T-cell (primary cell): ENCODE measurements at regions not wholly inside any gene's neighbourhood (a gene's known extent, or its start where the extent isn't known, plus 50 kb on each side); places are given as distances from the start of the nearest gene placed in this dataset.

Experiments
- ATAC-seq, 4 experiments: fragments of 200-7000 bp in 3 of 4; fragments of 150-1000 bp in 1 of 4; cut with Tn5 transposase; replicated peaks in 1 of 4; 1 replicate in 3 of 4; 2 replicates in 1 of 4; pipeline ENCODE4 v1.10.0; 2021; ENCODE audit warnings: moderate library complexity in 3 of 4, mild to moderate bottlenecking in 2 of 4, moderate number of reproducible peaks in 1 of 4
- CTCF ChIA-PET, 2 donors: fragments of 300-600 bp; sonication (Branson Sonifier 250); formaldehyde crosslinking; loops; one replicate each; lab custom pipeline; 2022; ENCODE audit warnings: antibody characterized with exemption in 2 of 2; lab: Charles Lee
- POLR2A ChIA-PET, 2 donors: fragments of 300-600 bp; sonication (Branson Sonifier 250); formaldehyde crosslinking; loops; one replicate each; lab custom pipeline; 2022; ENCODE audit warnings: antibody characterized with exemption in 2 of 2; lab: Charles Lee
- DNase-seq, 35 experiments: peaks; one replicate each; pipeline versions ENCODE4 v3.0.0 to v3.0.0-alpha.2; 2013 to 2023
- H3K27ac ChIP-seq: one replicate; pipeline ENCODE4 v1.5.1; 2013; ENCODE audit warnings: low read length
- H3K27me3 ChIP-seq, 2 experiments: replicated peaks in 1 of 2; 1 replicate in 1 of 2; 2 replicates in 1 of 2; pipeline versions ENCODE4 v1.6.1 to v1.7.0; 2013; ENCODE audit warnings: low read length in 1 of 2, mixed read lengths in 1 of 2; ENCODE audit not compliant: control insufficient read depth in 2 of 2, insufficient read depth in 2 of 2; ENCODE audit errors: extremely low read depth in 1 of 2
- H3K36me3 ChIP-seq, 2 donors: 1 replicate in 1 of 2; 2 replicates in 1 of 2; pipeline versions ENCODE4 v1.6.1 to v1.7.0; 2013; ENCODE audit warnings: low read length in 1 of 2; ENCODE audit not compliant: control insufficient read depth in 2 of 2, insufficient read depth in 1 of 2; ENCODE audit errors: extremely low read depth in 1 of 2
- H3K4me1 ChIP-seq, 2 experiments: 1 replicate in 1 of 2; 2 replicates in 1 of 2; pipeline versions ENCODE4 v1.6.1 to v1.7.0; 2013; ENCODE audit warnings: low read length in 2 of 2, mixed read lengths in 1 of 2; ENCODE audit not compliant: insufficient read depth in 2 of 2, control insufficient read depth in 1 of 2; ENCODE audit errors: extremely low read depth in 1 of 2
- H3K4me3 ChIP-seq, 2 donors: 1 replicate in 1 of 2; 2 replicates in 1 of 2; pipeline versions ENCODE4 v1.5.1 to v1.7.0; 2013; ENCODE audit warnings: mild to moderate bottlenecking in 2 of 2, low read length in 1 of 2, moderate library complexity in 1 of 2; ENCODE audit not compliant: control insufficient read depth in 1 of 2; ENCODE audit errors: extremely low read depth in 1 of 2
- H3K9me3 ChIP-seq: 2 replicates; pipeline ENCODE4 v1.7.0; 2013
- H3K27ac Mint-ChIP-seq, 2 donors: one replicate each; pipeline ENCODE4 v1.8.0; 2020 to 2021; ENCODE audit warnings: mild to moderate bottlenecking in 2 of 2, mixed read lengths in 2 of 2
- H3K27me3 Mint-ChIP-seq, 2 donors: one replicate each; pipeline ENCODE4 v1.8.0; 2021 to 2022; ENCODE audit warnings: mixed read lengths in 2 of 2
- H3K36me3 Mint-ChIP-seq: one replicate; pipeline ENCODE4 v1.8.0; 2021; ENCODE audit warnings: mixed read lengths
- H3K4me1 Mint-ChIP-seq, 3 donors: one replicate each; pipeline ENCODE4 v1.8.0; 2020 to 2022; ENCODE audit warnings: mixed read lengths in 3 of 3, mild to moderate bottlenecking in 1 of 3
- H3K4me3 Mint-ChIP-seq, 3 donors: one replicate each; pipeline ENCODE4 v1.8.0; 2020 to 2022; ENCODE audit warnings: mild to moderate bottlenecking in 3 of 3, mixed read lengths in 3 of 3, moderate library complexity in 3 of 3
- H3K9me3 Mint-ChIP-seq, 3 donors: one replicate each; pipeline ENCODE4 v1.8.0; 2020 to 2022; ENCODE audit warnings: mixed read lengths in 3 of 3
- WGBS: methylation state at CpG from one replicate; pipeline ENCODE4 v1.1.5; 2013; ENCODE audit warnings: missing lambda C conversion rate; ENCODE audit not compliant: insufficient coverage; 5-methylcytosine and 5-hydroxymethylcytosine counted together

DNA sequence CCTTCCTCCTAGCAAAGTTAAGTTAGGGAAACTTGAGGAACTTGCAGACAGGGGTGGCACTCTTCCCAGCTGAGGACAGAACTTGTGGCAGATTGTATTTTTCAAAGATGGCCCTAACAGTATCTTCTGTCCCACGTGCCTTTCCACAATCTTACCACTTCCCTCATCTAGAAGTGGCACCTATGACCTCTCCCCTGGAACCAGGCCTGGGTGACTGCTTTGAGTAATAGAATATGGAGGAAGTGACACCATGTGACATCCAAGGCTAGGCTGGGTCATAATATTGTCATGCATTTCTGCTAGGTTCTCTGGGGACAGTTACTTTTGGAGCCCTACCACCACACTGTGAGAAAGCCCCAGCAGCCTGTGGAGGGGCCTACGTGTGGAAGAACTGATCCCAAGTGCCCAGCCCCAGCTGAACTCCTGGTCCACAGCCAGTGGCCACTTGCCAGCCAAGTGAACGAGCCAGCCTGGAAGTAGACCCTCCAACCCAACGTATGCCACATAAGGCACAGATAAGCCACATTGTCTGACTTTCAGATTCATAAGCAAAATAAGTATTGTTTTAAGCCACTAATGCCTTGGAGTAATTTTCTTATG, 193.7 kb downstream of the PTPN20 start:
- peaks cover 0 to 5% of the 10 kb centered on the region in 2 experiments for H3K27me3 ChIP-seq
- ATAC-seq, result no peak
- whole genome bisulfite sequencing, result 100% methylated on average over 1 of the region's 4 CpGs
- no peak for DNase-seq
- Mint-ChIP-seq H3K27ac (no peak overlapping the region), H3K27me3 (no peaks in the 10 kb centered on the region), H3K4me3 (no peak overlapping the region), H3K9me3 (no peaks in the 10 kb centered on the region), H3K4me1 (peaks cover 0 to 7% (median 2%) of the 10 kb centered on the region in 3 donors), H3K36me3 (no peaks in the 10 kb centered on the region)
- no peaks in the 10 kb centered on the region for H3K9me3 ChIP-seq
- no peak overlapping the region for H3K27ac ChIP-seq
- peaks cover 0 to 4% of the 10 kb centered on the region in 2 donors for H3K36me3 ChIP-seq
- no peaks in the 10 kb centered on the region for H3K4me1 ChIP-seq
- no peak overlapping the region for H3K4me3 ChIP-seq
- CTCF ChIA-PET, result no interaction called here
- POLR2A ChIA-PET, result no interaction called here

DNA sequence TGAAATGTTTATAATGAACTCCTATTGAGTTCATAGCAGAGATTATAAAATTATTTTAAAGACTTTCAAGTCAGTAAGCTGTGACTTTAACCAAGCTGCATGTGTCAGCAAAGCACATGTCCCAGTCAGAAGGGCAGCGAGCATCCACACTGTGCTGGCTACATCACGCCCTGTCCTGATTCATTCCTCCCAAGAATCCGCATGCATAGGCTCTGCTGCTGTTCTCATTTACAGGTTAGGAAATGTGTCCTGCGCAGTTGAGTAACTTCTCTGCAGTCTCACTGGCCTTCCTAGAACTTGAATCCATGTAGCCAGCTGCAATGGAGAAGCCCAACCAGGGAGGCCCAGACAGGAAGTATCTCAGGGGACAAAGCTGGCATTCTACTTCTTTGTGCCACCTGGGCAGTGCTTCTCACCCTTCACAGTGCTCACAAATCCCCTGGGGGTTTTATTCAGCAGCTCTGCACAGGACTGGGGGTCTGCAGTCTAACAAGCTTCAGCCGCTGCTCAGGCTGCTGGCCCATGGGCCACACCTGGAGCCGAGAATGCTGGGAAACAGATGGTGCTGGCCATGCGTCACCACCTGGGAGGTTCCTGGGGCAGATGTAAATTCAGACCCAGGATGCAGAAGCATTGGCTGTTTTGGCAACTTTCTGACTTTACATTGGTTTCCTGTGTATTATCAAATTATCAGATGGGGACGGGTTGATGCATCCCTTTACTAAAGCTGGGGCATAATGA, 192.8 kb upstream of the GDF10 start:
- ChIA-PET POLR2A (interaction anchor here in 1 of 2 donors (0.5 kb wide), 1 partner anchor 36 kb away, joined by 11 read pairs; no protein-coding TSS in a partner anchor), CTCF (no interaction called here)
- H3K9me3 Mint-ChIP-seq, result no peaks in the 10 kb centered on the region
- peaks cover 7 to 12% (median 8%) of the 10 kb centered on the region in 3 donors for H3K4me1 Mint-ChIP-seq
- WGBS, result 88% methylated on average over 8 of the region's 8 CpGs
- H3K27ac Mint-ChIP-seq, result no peak overlapping the region
- no peak overlapping the region for H3K4me3 ChIP-seq
- H3K27me3 ChIP-seq, result peaks cover 0 to 2% of the 10 kb centered on the region in 2 experiments
- H3K4me1 ChIP-seq, result no peaks in the 10 kb centered on the region
- H3K27ac ChIP-seq, result no peak overlapping the region
- DNase-seq (no peak), ATAC-seq (no peak)
- H3K9me3 ChIP-seq, result no peaks in the 10 kb centered on the region
- no peaks in the 10 kb centered on the region for H3K36me3 Mint-ChIP-seq
- H3K27me3 Mint-ChIP-seq, result no peaks in the 10 kb centered on the region
- H3K36me3 ChIP-seq, result peaks cover 0 to 4% of the 10 kb centered on the region in 2 donors
- no peak overlapping the region for H3K4me3 Mint-ChIP-seq

DNA sequence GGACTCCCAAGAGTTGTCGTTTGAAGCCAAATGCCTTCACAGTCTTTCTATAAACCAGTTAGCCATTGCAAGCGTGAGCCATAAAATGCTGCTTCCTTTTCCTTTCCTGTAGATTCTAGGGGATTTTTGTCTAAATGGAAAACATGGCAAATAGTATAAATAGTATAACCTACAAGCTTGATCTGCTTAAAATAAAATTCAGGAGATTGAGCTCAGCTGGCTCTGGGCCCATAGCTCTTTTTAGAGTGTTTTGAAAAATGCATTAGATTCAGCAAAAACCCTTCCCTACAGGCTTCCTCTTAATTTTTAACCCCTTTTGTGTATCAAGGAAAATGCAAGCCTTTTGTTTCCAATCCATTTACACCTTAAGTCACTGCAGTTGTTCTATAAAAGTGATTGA, 190.1 kb upstream of the GDF10 start:
- Mint-ChIP-seq H3K9me3 (no peaks in the 10 kb centered on the region), H3K4me1 (peaks cover 6 to 12% (median 7%) of the 10 kb centered on the region in 3 donors), H3K4me3 (no peak overlapping the region), H3K27ac (no peak overlapping the region), H3K27me3 (no peaks in the 10 kb centered on the region), H3K36me3 (no peaks in the 10 kb centered on the region)
- Histone ChIP-seq H3K36me3 (no peaks in the 10 kb centered on the region), H3K27me3 (peaks cover 0 to 4% of the 10 kb centered on the region in 2 experiments), H3K27ac (no peak overlapping the region), H3K4me3 (no peak overlapping the region), H3K9me3 (no peaks in the 10 kb centered on the region), H3K4me1 (no peaks in the 10 kb centered on the region)
- CTCF ChIA-PET, result no interaction called here
- WGBS, result no CpG with 5 or more reads among the region's 2 CpGs
- ATAC-seq (no peak), DNase-seq (no peak)
- POLR2A ChIA-PET, result no interaction called here

GRCh38 chr10:47111329-47111862, 188.6 kb upstream of the GDF10 start:
- Mint-ChIP-seq H3K27me3 (no peaks in the 10 kb centered on the region), H3K4me3 (no peak overlapping the region), H3K4me1 (peaks cover 6 to 7% (median 7%) of the 10 kb centered on the region in 3 donors), H3K36me3 (no peaks in the 10 kb centered on the region), H3K9me3 (no peaks in the 10 kb centered on the region), H3K27ac (no peak overlapping the region)
- Histone ChIP-seq H3K36me3 (no peaks in the 10 kb centered on the region), H3K4me3 (no peak overlapping the region), H3K9me3 (no peaks in the 10 kb centered on the region), H3K4me1 (no peaks in the 10 kb centered on the region), H3K27me3 (peaks cover 0 to 4% of the 10 kb centered on the region in 2 experiments), H3K27ac (no peak overlapping the region)
- DNase-seq, result no peak
- ATAC-seq, result no peak
- ChIA-PET CTCF (no interaction called here), POLR2A (no interaction called here)
- WGBS, result 83% methylated on average over 4 of the region's 5 CpGs

- H3K36me3 Mint-ChIP-seq, result no peaks in the 10 kb centered on the region
- DNase-seq (no peak), ATAC-seq (no peak)
- no peaks in the 10 kb centered on the region for H3K27me3 Mint-ChIP-seq
- POLR2A ChIA-PET, result no interaction called here
- Histone ChIP-seq H3K4me3 (no peak overlapping the region), H3K9me3 (no peaks in the 10 kb centered on the region), H3K27me3 (peaks cover 0 to 4% of the 10 kb centered on the region in 2 experiments), H3K4me1 (no peaks in the 10 kb centered on the region), H3K27ac (no peak overlapping the region), H3K36me3 (no peaks in the 10 kb centered on the region)
- H3K4me3 Mint-ChIP-seq, result no peak overlapping the region
- WGBS, result 95% methylated on average over 2 of the region's 4 CpGs
- no peaks in the 10 kb centered on the region for H3K9me3 Mint-ChIP-seq
- H3K4me1 Mint-ChIP-seq, result peaks cover 5 to 7% (median 6%) of the 10 kb centered on the region in 3 donors
- CTCF ChIA-PET, result no interaction called here
- no peak overlapping the region for H3K27ac Mint-ChIP-seq
Observed at GRCh38 chr10:47112612-47113011, 187.4 kb upstream of the GDF10 start.

GRCh38 chr10:47113907-47114500, 186.0 kb upstream of the GDF10 start:
- Mint-ChIP-seq H3K27me3 (no peaks in the 10 kb centered on the region), H3K27ac (no peak overlapping the region)

More at GRCh38 chr10:47113907-47114500, 186.0 kb upstream of the GDF10 start:
- DNase-seq, result no peak
- no peak overlapping the region for H3K4me3 ChIP-seq
- H3K9me3 ChIP-seq, result no peaks in the 10 kb centered on the region
- H3K27me3 ChIP-seq, result peaks cover 0 to 2% of the 10 kb centered on the region in 2 experiments
- H3K4me3 Mint-ChIP-seq, result no peak overlapping the region
- no peaks in the 10 kb centered on the region for H3K9me3 Mint-ChIP-seq
- no peaks in the 10 kb centered on the region for H3K4me1 ChIP-seq
- no CpG with 5 or more reads among the region's 4 CpGs for WGBS
- peaks cover 5 to 7% (median 6%) of the 10 kb centered on the region in 3 donors for H3K4me1 Mint-ChIP-seq
- CTCF ChIA-PET, result no interaction called here
- H3K36me3 ChIP-seq, result no peaks in the 10 kb centered on the region
- POLR2A ChIA-PET, result no interaction called here
- ATAC-seq, result no peak
- no peaks in the 10 kb centered on the region for H3K36me3 Mint-ChIP-seq
- H3K27ac ChIP-seq, result no peak overlapping the region
